Activated naive CD4-positive, alpha-beta T cell (primary cell): ENCODE measurements at regions not wholly inside any gene's neighbourhood (a gene's known extent, or its start where the extent isn't known, plus 50 kb on each side); places are given as distances from the start of the nearest gene placed in this dataset.
"Not testable (repeated sequence)": the region's sequence is repeated elsewhere in the genome, so short reads cannot be mapped to it uniquely, and the experiment has no call there.

ENCODE experiments used
- DNase-seq, 4 experiments: peaks; one replicate each; lab custom pipeline; 2025; lab: John Stamatoyannopoulos, UW

DNA sequence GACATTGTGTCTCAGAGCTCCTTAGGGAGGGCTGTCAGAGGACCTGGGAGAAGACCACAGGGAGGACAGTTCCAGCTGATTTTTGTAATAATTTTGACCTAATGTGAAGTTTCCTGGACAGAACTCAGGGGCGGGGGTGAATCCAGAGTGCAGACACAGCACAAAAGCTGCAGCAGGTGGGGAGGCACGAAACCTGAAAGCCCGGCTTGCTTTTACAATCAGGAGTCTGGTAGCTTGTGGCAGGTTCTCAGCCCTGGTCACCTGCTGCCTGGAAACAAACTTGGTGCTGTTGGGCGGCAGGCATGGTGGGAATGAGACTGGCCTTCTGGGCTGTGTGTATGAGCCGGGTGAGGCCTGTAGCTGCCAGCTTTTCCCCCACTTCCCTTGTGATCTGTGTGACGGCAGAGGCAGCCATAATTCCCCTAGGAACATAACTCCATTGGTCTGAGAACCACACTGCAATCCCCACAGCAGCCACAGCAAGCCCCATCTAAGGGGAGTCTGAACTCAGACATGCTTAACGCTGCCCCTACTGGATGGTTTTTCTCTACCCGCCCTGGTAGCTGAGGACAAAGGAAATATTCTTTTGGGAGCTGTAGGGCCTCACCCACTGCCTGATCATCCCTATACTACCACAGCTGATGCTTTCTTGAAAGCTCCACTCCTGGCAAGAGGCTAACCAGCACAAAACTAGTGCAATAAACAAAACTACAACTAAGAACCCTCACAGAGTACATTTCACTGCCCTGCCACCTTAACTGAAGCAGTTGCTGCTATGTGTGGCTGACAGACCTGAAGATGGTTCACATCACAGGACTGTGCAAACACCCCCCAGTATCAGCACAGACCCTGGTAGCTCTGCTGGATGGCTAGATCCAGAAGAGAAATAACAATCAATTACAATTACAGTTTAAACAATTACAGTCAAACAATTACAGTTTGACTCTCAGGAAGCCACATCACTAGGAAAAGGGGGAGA, 1055.1 kb upstream of the GJE1 start:
- no peak for DNase-seq

DNA sequence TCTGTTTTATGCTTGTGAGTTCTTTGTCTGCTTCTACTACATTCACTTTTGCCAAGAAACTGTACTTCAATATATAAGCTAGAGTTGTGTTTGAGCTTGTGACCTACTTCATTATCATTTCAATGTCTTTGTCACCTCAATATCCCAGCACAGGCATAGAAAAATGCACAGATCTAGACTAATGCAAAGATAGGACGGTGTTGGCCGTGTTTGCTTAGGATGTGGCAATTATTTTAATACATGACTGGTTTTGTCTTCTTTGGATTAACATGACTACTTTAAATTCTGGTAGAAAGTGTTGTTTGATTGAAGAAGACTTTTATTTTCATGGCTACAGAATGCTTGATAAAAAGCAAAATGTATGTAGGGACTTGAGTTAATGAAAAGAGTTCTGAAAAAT, 1075.0 kb upstream of the GJE1 start:
- no peak for DNase-seq

DNA sequence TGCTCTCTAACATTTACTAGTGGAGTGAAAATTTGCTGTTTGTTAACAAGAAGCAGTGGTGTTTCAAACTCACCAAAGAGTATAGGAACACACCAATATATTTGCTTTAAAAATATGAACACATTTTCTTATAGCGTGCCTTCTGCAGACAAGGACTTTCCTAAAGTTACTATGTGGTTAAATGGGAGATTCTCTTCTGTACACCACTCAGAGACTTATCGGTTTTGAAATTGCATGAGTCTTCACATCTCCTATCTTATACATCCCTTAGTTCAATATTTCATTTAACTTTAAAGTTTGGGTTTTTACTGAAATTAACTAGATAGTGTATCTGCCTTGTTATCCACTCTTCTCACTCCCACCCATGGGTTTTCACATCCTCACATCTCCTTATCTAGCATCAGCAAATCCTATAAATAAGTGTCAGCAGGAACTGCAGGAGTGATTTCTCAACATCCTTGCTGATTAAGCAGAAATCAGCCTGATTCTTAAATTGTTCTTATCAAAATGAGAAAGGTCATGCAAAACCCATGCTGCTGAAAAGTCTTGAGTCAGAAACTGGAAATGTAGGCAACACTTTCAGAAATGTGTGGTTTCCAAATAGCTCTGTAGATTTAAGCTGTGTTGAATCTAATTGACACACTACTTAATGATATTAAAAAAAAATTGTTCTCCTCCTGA, 1075.6 kb upstream of the GJE1 start:
- no peak for DNase-seq

DNA sequence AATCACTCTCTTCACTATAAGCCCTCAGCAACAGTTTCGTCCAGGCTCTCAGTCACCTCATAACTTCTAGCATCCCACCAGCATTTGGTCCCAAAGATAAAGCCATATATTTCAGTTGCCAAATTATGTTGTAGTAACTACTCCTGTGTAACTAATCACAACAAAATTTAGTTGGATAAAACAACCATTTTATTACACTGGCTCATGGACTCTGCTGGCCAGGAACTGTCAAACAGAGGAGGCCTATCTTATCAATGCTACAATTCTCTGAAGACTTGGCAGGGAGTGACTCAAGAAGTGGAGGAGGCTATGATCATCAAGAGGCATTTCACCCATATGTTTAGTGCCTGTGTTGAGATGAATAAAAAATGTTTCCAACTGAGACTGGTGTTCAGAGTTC, 1082.3 kb upstream of the GJE1 start:
- DNase-seq = no peak

DNA sequence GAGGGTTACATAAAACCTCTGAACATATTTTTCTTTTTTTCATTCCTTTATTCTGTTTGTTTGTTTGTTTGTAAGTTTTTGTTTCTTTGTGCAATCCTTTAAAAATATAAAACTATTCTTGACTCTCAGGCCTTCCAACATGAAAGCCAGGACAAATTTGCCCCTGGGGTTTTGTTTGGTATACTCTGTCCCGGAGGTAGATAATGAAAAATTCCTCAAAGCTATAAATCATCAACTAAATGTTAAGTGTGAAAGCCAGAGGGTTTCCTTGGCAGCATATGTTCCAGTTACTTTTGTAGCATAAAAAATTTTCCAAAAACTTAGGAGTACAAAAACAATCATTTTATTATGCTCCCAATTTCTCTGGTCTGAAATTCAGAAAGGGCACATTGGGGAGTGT, 1084.3 kb upstream of the GJE1 start:
- DNase-seq = no peak

DNA sequence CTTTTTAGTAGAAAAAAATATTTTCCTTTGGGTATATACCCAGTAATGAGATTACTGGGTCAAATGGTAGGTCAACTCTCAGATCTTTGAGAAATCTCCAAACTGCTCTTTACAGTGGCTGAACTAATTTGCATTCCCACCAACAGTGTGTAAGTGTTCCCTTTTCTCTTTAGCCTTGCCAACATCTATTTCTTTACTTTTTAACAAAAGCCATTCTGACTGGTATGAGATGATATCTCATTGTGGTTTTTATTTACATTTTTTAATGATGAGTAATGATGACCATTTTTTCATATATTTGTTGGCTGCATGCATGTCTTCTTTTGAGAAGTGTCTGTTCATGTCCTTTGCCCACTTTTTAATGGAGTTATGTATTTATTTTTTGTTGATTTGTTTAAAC, 1086.2 kb upstream of the GJE1 start:
- not testable (repeated sequence) for DNase-seq

DNA sequence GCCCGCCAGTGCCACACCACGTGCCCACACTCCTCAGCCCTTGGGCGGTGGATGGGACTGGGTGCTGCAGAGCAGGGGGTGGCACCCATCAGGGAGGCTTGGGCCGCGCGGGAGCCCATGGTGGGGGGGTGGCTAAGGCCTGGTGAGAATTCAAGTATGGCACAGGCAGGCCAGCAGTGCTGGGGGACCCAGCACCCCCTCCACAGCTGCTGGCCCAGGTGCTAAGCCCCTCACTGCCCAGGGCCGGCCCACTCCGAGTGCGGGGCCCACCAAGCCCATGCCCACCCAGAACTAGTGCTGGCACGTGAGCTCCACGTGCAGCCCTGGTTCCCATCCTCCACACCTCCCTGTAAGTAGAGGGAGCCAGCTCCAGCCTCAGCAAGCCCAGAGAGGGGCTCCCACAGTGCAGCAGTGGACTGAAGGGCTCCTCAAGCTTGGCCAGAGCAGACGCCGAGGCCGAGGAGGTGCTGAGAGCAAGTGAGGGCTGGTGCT, 1091.1 kb upstream of the GJE1 start:
- no peak for DNase-seq

DNA sequence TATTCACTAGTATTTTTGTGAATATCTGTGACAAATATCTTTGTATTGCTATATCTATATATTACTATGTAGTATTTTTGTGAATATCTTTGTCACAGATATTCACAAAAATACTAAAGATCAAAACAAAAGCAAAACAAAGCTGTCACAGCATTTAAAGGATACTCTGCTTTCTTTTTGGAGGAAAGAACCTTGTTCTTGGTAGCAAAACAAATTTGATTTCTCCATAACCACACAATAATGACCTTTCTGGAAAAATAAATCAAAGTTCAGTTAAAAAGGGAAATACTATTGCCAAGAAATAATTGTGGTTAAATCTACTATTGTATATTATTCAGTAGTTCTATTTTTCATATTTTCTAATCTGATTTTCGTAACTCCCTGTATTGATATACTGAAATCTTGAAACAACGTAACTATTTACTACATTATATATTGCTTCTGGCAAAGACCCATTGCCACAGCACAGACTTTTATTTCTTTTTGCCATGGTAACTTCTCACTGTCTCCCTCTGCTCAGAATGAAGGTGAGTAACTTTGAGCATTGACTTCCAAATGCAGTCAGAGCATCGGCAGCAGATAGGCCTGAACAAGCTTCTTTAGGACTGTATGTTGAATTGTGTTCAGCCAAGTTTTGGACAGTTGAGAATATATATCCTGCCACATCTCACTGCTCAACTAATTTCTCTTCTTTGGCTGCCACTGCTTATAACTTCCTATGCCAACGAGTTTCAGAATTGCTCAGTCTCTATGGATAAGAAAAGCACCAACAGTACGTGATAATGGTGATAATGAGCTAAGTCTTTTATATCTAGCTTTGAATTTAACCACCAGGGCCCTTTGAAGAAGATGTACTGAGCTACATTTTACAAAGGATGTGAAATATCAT, 1097.2 kb upstream of the GJE1 start:
- DNase-seq = no peak

DNA sequence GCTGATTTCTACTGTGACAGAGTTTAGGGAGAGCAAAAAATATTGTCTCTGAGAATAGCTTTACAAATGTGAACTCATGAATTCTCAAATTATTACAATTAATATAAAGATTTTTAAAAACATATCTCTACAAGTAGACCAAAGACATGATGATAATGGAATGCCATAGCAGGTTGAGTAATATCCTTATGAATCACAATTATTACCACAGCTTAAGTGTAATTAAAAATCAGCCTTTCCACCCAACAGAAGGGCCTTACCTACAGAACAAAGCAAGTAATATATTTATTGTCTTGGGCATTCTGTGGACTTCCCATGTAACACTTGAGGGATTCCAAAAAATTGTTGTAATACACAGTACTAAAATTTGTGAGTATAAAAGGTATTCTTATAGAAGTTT, 1099.6 kb upstream of the GJE1 start:
- DNase-seq = no peak

DNA sequence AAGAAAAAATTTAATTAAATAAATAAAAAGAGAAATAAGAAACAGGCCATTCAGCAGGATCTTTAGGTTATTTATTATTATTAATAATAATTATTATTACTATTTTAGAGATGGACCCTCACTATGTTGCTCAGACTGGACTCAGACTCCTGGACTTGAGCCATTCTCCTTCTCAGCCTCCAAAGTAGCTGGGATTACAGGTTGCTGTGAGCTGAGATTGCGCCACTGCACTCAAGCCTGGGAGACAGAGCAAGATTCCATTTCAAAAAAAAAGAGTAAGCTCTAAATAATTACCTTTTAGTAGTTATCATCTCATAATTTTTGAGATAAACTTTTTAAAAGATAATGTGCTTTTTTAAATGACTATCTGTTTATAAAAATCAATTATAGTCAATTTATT, 1102.8 kb upstream of the GJE1 start:
- no peak for DNase-seq

DNA sequence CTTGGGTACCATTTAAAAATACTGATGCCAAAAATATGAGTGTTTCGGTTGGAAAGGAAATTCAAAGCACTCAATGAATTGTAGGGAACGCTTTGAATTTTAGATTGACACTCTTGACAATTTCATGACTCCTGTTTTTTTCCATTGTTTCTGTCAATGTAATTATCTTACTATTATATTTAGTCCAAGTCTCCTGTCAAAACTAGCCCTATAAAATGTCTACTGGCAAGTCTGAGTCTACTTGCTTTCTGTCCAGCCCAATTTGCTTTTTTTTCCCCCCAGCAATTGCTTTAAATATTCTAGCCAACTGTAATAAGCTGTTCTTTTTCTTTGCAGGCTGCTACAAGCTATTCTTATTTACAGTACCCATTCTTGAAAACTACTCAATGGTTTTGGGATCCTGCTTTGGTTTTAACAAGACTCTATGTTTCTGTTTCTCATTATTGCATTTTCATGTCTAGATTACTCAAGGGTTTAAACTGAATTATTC, 1103.9 kb upstream of the GJE1 start:
- DNase-seq = no peak

DNA sequence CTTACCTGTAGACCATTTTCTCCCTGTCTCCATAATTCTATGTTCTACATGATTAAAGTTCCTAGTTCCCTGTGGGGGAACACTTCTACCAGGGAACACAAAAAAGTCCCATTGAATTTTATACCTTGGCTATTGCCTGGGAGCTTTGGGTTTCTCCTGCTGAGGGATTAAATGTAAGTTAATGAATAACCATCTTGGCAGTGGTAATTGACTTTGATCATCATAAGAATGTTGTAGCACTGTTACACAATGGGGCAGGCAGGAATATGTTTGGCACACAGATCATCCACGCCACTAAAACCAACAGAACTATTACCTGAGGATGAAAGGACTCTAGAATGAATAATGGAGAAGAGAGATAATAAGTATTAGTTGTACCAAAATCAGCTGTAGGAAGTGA, 1106.2 kb upstream of the GJE1 start:
- DNase-seq = no peak

DNA sequence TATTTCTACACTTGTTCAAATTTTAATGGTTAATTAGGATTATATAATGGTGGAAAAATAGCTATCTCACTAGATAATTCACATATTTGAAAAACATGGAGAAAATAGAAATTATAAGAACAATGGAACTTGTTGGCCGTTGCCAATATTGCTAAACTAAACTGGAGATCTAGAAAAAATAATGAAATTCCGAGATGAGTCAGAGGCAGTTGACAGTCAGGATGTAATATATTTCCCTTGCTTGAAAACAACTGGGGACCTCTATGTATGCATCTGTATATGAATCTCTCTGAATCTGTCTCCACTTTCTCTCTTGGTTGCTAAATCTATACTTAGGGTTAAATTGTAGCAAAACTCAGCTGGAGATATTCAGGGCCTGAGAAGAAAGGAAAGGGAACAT, 1108.2 kb upstream of the GJE1 start:
- no peak for DNase-seq

DNA sequence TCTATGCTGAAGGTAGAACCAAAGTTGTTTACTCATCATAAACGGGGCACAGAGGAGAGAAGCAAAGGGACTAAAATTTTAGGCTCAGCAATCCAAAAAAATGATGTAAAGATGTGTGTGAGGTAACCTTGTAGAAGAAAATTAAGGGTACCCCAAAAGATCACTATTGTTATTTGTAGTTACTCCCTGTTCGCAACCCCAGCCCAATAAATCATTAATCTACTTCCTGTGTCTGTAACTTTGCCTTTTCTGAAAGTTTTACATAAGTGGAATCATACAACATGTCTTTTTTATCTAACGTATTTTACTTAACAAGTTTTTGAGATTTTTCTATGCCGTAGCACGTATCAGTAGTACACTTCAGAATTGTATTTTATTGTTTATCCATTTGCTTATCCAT, 1114.8 kb upstream of the GJE1 start:
- no peak for DNase-seq

DNA sequence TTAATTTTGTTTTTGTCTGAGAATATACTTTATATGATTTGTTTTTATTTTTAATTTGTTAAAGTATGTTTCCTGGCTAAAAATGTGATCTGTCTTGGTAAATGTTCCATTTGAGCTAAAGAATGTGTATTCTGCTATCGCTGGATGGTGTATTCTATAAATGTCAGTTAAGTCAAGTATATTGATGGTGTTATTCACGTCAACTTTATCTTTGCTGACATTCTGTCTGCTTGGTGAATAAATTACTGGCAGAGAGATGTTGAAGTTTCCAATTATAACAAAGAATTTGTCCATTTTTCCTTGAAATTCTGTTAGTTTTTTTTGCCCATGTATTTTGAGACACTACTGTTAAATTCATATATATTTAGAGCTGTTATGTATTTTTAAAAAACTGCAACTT, 1131.8 kb upstream of the GJE1 start:
- no peak for DNase-seq

DNA sequence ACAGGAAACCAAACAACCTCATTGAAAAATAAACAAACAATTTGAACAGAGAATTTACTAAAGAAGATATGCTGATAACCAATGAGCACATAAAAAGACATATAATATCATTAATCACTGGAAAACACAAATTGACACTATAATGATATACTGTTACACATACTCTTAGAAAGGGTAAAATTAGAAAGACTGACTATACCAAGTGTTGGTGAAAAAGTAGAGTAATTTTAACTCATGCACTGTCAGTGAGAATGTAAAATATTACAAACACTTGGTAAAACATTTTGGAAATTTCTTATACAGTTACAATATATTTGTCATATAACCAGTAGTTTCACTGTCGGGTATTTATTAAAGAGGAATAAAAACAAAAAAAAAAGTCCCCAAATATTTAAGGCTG, 1139.2 kb upstream of the GJE1 start:
- DNase-seq = no peak

DNA sequence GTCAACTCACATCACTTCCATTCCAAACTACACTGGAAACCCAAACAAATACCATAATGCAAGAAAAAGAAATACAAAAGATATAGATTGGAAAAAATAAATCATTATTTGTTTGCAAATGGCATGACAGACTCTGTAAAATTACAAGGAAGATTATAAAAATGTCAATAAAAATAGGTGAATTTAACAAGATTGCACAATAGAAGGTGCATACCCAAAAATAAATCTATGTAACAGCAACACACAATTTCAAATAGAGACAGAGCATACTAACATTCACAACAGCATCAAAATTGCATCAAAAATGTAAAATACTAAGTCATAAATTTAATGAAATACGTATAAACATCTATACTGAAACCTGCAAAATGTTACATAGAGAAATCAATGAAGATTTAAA, 1140.0 kb upstream of the GJE1 start:
- DNase-seq = no peak

DNA sequence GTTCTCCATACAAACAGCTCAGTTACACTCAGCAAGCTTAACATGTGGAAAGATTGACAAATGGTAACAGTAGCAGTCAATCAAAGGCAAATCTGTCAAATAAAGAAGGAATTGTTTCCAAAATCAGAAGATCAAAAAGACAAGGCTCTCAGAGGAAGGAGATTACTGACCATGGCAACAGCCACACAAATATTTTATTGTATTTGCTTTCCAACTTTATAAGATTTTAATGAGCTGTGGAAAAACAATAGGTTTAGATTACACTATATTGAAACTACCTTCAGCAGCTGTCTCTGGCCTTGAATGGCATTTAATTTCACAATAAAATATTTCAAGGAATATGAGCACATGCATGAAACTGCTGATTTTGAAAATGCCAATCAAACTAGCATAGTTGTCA, 1143.9 kb upstream of the GJE1 start:
- DNase-seq = no peak

DNA sequence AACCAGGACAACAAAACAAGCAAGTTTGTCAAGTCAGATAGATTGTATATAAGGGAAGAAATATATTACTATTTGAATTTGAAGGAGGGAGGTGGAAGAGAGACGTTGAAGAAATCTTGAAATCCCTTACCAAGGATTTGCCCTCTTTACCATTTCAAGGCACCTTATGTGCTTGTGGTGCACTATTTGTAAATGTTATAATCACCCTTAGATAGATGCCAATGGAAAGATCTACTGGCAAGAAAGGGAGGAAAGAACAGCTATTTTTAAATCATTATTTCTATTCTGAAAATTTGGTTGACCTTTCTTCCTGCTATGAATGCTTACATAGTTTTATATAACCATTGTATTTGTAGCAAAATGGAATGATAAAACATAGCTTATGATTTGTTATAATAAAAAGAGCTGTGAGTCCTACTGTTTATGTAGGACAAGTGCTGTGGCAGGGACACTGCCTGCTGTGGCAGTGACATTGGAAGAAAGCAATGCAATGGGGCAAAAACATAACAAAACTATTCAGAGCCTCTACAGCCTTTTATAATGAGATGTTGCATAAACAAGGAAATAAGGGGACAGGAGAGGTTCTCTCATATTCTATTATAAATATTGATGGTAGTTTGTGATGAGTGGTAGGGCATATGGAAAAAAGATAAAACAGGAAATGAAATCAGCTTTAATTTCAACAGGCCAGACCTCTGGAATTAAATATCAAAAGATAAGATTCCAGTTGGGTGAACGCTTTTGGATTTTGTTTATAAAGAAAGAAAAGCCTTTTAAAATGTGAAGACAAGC, 1145.2 kb upstream of the GJE1 start:
- no peak for DNase-seq

DNA sequence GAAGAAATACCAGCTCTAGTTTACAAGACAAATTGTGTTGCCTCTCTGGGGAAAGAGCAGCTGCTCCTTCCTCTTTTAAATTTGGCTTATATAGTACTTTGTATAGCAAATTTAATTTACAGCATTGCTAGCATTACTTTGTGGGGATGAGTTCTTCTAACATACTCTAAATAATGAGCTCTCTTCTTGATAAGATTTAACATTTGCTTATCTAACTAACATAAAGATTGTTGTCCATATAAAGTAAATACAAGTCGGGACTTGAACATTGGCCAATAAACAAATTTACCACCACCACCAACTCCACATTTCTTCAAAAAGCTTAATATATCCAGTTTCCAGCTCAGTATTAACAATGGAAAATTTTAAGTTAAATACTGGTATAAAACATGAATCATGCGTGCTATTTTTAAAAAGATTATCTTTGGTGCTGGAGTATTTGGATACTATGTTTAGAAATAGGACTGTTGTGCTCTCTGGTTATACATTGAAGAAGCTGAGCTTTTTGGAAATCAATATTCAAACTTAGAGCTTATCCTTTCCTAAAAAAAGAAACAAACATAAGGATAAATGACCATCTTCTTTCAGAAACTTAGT, 1146.9 kb upstream of the GJE1 start:
- DNase-seq = no peak
